HG03354 (cell line): ENCODE measurements at regions not wholly inside any gene's neighbourhood (a gene's known extent, or its start where the extent isn't known, plus 50 kb on each side); places are given as distances from the start of the nearest gene placed in this dataset.
"Not testable (repeated sequence)": the region's sequence is repeated elsewhere in the genome, so short reads cannot be mapped to it uniquely, and the experiment has no call there.

Source experiments
- ATAC-seq: cut with Tn5 transposase; IDR thresholded peaks from one replicate; pipeline ENCODE4 v1.9.1; 2021; ENCODE audit warnings: mild to moderate bottlenecking; ENCODE audit not compliant: unreplicated experiment, poor library complexity, severe bottlenecking

DNA sequence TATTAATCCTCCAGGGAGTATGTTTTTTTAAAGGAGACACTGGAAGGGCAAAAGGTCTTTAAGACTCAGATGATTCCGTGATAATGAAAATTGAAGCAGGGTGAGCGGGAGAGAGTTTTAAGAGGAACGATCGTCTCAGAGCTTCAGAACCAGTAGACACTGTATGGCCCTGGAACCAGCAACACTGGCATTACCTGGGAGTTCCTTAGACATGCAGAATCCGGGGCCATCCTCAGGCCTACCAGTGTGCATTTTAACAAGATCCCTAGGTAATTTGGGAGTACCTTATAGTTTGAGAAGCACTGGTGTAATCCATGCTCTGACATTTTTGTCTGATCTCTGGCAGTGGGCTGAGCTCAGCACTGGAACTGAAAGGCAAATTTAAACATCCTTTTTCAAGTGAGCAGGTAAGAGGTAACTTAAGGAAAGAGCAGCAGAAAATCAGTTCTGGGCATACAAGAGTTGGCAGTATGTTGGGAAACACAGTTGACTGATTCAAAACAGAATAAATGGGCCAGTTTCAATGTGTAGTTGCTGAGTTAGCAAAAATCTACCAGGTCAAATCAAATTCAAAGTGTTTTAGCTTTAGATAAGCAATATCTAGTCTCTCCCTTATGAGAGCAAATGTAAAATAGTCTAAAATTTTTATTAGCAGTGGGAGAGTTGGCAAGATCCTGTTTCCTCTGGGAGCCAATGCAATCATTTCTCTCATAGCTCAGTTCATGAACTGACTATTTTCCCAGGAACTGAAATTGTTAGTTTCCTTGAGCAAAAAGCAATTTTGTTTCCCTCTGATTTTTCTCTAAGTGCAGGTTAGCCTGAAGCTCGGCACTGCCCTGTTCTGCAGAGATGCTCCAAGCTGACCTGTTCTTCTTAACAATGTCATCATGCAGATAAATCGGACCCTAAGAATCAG lies 97.2 kb upstream of the ELMO1 start:
- no peak for ATAC-seq

DNA sequence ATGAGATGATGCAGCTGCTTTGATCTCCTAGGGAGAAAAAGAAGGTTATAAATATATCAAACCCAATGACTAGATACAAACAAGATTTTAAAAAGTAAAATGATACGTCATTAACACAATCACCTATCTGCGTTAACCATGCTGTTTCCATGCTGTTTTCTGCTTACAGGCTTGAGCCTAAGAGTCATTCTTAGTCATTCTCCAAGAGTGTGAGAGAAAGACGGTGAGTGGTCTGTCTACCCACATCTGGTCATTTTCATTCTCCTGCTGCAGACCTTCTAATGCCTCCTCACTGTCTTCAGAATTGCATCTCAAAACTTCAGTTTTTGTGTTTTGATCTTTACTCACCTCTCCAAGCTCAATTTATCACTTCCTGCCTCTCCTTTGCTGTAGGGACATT lies 98.0 kb upstream of the ELMO1 start:
- no peak for ATAC-seq

DNA sequence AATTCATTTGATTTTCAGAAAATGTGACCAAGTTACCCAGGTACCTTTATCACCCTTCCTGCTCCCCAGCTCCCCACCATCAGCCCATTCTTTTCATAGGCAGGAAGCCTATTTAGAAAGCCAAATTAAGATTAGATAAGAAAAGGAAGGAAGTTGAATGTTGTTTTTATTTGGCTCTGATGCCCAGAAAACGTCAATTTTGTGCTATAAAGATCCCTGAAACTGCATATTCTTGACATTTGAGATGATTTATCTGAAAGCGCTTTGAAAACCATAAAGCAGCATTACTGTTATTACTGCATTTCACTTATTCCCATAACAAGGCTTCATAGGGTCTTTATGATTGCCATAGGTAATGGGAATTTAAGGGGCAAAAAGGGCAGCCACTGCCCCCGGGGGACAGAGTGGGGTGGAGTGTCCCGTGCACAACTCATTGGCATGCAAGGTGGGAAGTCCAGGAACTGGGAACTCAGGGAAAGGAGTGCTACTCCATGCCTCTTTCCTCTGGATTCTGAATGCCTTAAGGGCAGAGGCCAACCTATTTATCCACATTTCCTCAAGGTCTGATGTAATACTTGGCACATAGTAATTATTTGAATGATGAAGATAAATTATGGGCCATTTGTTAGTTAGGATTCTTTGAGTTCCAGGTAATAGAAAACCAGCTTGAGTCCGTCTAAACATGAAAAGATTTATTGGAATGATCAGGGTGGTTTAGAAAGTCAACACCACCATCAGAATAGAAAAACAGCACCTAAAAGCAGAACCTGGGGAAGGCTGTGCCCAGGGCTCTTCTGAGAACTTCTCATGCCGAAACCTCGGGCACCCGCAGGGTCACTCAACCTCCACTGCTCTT lies 100.6 kb upstream of the ELMO1 start:
- no peak for ATAC-seq

DNA sequence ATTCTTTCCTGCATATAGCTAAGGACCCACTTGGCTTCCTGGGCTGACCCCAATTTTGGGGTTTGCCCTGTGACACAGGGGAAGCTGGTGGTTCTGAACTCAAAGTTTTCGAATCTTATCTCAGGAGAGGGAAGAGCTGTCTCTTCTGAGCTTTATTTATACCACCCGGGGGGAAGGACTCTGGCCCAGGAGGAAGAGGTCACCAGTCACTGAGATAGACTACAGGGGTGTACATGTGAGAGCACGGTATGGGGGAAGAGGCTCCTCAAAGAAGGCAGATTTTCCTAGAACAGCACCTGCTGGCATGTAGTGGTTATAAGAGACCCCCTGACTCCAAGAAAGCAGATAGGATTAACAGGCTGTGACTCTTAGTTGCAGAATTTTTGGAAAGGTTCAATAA lies 101.8 kb upstream of the ELMO1 start:
- no peak for ATAC-seq

GRCh38 chr7:37550872-37551271 lies 102.2 kb upstream of the ELMO1 start:
- no peak for ATAC-seq

DNA sequence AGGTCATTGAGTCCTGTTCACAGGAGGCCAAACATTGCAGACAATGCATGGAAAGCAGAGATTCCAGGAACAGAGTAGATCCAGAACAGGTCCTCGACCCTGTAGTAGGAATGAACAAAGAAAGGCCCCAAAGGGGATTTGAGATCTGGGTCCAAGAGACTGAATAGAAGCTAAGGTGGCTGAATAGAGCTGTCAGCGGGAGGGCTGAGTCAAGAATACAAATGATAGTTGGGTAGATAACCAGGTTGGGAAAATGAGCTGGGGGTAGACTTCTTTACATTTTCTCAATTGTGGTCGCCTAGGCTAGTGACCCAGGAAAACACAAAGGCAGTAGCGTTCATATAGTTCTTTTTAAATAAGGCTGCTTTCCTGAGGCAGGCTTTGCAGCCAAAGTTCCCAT lies 103.4 kb upstream of the ELMO1 start:
- no peak for ATAC-seq

- ATAC-seq: not testable (repeated sequence)
Observed at GRCh38 chr7:37552439-37552838, 103.8 kb upstream of the ELMO1 start.

DNA sequence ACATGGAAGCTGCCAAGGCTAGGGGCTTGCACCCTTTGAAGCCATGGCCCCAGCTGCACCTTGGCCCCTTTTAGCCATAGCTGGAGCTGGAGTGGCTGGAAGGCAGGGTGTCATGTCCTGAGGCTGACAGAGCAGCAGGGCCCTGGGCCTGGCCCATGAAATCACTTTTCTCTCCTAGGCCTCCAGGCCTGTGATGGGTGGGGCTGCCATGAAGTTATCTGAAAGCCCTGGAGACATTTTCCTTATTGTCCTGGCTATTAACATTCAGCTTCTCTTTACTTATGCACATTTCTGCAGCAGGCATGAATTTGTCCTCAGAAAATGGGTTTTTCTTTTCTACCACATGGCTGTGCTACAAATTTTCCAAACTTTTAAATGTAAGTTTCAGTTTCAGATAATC lies 106.9 kb upstream of the ELMO1 start:
- ATAC-seq: no peak

- no peak for ATAC-seq
Observed at GRCh38 chr7:37557571-37558209, 109.0 kb upstream of the ELMO1 start.

GRCh38 chr7:37558320-37559096 lies 109.8 kb upstream of the ELMO1 start:
- no peak for ATAC-seq

DNA sequence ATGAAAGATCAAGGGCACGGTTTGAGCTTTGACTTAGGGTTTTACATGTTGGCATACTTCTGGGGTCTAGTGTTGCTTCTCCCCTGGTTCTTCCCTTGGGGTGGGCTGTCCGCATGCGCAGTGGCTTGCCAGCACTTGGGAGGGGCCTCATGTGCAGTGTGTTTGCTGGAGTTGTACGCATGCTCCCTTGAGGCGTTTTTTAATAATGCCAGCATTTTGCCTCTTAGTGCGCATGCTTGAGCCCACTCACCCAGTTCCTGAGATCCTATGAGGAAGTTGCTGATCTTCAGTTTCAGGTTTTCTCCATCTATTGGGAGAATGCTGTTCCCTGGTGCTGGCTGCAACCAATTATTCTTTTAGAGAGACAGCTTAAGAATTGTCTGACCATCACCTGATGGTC lies 113.4 kb upstream of the GPR141 start:
- ATAC-seq: no peak

DNA sequence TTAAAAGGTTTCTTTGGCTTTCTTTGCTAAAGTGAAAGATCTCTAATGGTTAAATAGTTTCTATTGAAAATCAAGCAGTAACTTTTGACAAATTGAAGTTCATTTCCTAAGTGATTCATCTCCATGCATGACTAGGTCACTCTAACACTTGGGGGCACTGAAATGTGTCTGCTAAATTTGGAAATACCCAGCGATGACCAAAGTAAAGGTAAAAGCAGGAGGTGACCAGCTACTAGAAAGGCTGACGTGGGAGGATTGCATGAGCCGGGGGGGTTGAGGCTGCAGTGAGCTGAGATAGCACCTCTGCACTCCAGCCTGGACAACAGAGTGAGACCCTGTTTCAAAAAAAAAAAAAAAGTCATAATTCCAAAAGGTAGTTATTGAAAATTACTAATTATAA lies 111.8 kb upstream of the GPR141 start:
- no peak for ATAC-seq

DNA sequence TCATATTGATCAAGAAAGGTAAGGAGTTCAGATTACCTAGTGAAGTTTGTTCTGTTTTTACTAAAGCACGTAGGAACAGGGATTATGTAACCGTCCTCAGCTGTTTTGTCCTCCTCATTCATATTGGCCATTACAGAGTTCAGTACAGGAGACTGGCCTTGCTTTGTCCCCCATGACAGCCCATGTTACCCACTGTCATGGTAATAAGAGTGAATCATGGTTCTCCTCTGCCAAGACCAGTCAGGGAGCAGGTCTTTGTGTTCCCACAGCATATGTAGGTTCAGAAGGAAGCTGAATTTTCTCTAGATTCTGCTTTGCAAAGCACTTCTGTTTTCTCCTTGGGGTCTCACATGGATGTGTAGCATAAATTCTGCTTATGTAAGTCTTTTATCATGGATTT lies 106.2 kb upstream of the GPR141 start:
- ATAC-seq: no peak

- ATAC-seq: no peak
Observed at GRCh38 chr7:37577901-37578300, 105.7 kb upstream of the GPR141 start.

DNA sequence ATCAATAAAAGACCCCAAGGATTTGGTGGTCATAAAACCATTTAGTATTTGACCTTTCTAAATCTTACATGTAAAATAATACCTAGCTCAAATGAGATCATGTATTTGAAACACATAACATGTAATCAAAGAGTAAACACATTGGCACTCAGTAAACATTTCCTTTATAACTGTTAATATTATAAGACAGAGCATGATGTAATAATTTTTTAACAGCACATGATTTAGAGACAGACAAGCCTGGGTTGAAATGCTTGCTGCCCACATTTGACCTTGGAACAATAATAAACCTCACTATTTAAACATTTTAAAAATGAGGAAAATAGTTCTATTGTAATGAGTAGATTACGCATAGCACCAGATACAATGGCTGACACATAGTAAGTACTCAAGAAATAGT lies 105.2 kb upstream of the GPR141 start:
- no peak for ATAC-seq

DNA sequence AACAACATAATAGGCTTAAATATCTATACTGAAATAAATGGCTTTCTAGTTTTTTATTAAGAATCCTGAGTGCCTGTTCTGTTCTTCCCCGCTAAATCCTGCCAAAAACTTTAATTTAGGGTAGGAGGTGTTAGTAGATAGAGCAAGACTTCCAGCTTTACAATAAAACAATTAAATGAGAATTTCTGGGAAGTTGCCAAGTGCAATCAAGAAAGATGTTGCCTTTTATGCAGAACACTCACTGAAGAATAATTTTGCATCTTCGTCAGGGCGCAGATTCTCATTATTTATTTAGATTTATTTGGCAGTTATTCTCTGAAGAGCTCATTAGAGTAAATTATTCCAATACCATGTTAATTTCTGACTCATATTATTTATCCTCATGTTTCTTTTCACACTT lies 103.2 kb upstream of the GPR141 start:
- ATAC-seq: no peak

- not testable (repeated sequence) for ATAC-seq
Observed at GRCh38 chr7:37584651-37585463, 98.7 kb upstream of the GPR141 start.

DNA sequence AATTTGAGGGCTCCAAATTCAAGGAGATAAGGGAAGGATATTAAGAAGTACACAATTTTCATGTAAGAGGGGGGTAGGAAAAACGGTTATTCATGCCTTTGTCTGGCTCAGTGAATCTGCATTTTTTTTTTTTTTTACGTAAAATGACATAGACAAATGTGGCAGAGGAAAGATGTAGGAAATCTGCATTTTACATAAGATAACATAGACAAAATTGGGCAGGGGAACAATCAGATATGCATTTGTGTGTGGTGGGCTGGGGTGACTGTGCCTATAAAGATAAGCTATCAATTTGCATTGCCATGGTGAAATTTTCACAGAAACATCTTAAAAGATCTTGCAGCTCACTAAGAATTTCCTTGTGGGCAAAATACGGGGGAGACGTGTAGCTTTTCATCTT lies 92.7 kb upstream of the GPR141 start:
- no peak for ATAC-seq

DNA sequence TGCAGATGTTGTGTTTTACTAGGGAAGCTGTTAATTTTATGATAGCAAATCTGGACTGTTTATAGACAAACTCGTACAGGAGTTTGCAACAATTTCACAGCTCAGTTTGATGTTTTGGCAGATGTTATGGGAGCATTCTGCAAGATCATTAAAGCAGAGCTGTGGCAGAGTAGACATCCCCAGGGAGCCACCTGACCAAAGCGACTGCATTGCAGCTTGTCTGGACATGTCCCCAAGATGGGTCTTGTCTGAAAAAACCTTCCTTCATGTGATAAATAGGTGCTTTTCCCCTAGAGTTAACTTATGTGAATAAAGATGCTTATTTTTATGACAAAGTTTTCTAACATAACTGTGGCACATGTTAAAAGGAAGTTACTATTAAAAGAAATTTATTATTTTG lies 91.2 kb upstream of the GPR141 start:
- no peak for ATAC-seq
